Prostate gland (tissue), 2 donors: ENCODE measurements at regions not wholly inside any gene's neighbourhood (a gene's known extent, or its start where the extent isn't known, plus 50 kb on each side); places are given as distances from the start of the nearest gene placed in this dataset.

ENCODE experiments used
- DNase-seq: peaks from one replicate; pipeline ENCODE4 v3.0.0-alpha.2; 2019; ENCODE audit warnings: low spot score
- H3K27ac ChIP-seq, 2 donors: fragments of 200-600 bp; sonication (generic); 2 replicates each; pipeline ENCODE4 v1.5.1; 2017 to 2019
- H3K27me3 ChIP-seq: fragments of 200-600 bp; sonication (generic); replicated peaks from 2 replicates; pipeline ENCODE4 v1.5.1; 2019; ENCODE audit not compliant: insufficient read depth
- H3K36me3 ChIP-seq, 2 donors: fragments of 200-600 bp; sonication (generic); 1 replicate in 1 of 2; 2 replicates in 1 of 2; pipeline versions ENCODE4 v1.5.1 to v1.8.1; 2017 to 2019
- H3K4me1 ChIP-seq: fragments of 200-600 bp; sonication (generic); replicated peaks from 2 replicates; pipeline ENCODE4 v1.5.1; 2019
- H3K4me3 ChIP-seq, 2 donors: fragments of 200-600 bp; sonication (generic); 2 replicates each; pipeline ENCODE4 v1.5.1; 2017 to 2019
- H3K9me3 ChIP-seq: fragments of 200-600 bp; sonication (generic); 2 replicates; pipeline ENCODE4 v1.5.1; 2017
- POLR2A ChIP-seq: fragments of 450-650 bp; IDR thresholded peaks from one replicate; pipeline ENCODE4 v1.6.1; 2016; ENCODE audit warnings: antibody characterized with exemption, mild to moderate bottlenecking
- POLR2AphosphoS5 ChIP-seq: sonication (generic); formaldehyde crosslinking; IDR thresholded peaks from one replicate; pipeline ENCODE4 v1.6.1; 2017; ENCODE audit warnings: antibody characterized with exemption
- WGBS: methylation state at CpG from one replicate; pipeline ENCODE4 v1.1.5; 2018; 5-methylcytosine and 5-hydroxymethylcytosine counted together
- intact Hi-C: fragments of 100-400 bp; cut with DNase I; formaldehyde crosslinking; loops from one replicate; pipeline ENCODE4 v1.14.2; 2022
- TF ChIP-seq, protein P1 (sequence below), 4 experiments: fragments of 200-600 bp in 2 of 4; fragments of 450-650 bp in 2 of 4; sonication (generic) in 2 of 4; IDR thresholded peaks; 1 replicate in 3 of 4; 2 replicates in 1 of 4; pipeline ENCODE4 v1.5.1; 2016 to 2019; ENCODE audit warnings: antibody characterized with exemption in 4 of 4, mild to moderate bottlenecking in 2 of 4, moderate library complexity in 2 of 4

DNA sequence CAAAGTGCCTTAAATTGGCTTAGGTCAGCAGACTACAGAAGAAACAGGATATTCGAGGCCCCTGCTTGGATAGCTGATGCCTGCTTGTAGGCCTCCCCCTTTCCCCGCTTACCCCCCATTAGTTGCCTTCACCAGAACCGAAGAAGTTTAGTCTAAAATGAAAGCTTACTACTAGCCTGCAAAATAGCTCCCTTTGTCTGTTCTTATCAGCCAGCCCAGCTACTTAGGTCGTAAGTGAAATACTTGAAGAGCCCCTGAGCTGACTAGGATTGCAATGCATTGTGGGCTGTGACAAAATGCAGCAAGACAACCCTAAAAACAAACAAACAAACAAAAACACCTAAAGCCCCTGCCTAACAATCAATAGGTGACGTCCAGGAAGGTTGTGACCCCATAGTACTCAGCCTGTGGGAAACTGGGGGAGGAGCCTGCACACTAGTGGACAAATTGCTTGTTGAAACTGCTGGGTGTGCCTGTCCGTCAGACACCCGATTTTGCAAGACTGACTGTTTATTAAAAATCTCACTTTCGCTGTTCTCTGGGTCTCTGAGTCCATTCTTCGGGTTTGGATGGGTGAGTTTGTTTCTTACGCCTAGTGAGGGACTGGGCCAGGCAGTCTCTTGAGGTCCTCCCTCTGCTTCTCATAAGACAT is 105.0 kb upstream of the DUSP22 start:
- DNase-seq, result no peak
- no peak overlapping the region for H3K27ac ChIP-seq
- no peak for TF ChIP-seq POLR2A
- TF ChIP-seq POLR2AphosphoS5, result no peak
- TF ChIP-seq, protein P1, sequence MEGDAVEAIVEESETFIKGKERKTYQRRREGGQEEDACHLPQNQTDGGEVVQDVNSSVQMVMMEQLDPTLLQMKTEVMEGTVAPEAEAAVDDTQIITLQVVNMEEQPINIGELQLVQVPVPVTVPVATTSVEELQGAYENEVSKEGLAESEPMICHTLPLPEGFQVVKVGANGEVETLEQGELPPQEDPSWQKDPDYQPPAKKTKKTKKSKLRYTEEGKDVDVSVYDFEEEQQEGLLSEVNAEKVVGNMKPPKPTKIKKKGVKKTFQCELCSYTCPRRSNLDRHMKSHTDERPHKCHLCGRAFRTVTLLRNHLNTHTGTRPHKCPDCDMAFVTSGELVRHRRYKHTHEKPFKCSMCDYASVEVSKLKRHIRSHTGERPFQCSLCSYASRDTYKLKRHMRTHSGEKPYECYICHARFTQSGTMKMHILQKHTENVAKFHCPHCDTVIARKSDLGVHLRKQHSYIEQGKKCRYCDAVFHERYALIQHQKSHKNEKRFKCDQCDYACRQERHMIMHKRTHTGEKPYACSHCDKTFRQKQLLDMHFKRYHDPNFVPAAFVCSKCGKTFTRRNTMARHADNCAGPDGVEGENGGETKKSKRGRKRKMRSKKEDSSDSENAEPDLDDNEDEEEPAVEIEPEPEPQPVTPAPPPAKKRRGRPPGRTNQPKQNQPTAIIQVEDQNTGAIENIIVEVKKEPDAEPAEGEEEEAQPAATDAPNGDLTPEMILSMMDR (IDR thresholded peaks at IDR 0.05), result no peak
- H3K4me1 ChIP-seq, result no peaks in the 10 kb centered on the region
- no peaks in the 10 kb centered on the region for H3K36me3 ChIP-seq
- intact Hi-C loops, result no loop called here
- WGBS, result 73% methylated on average over 10 of the region's 10 CpGs
- H3K4me3 ChIP-seq, result no peak overlapping the region
- no peaks in the 10 kb centered on the region for H3K27me3 ChIP-seq
- H3K9me3 ChIP-seq, result no peaks in the 10 kb centered on the region

DNA sequence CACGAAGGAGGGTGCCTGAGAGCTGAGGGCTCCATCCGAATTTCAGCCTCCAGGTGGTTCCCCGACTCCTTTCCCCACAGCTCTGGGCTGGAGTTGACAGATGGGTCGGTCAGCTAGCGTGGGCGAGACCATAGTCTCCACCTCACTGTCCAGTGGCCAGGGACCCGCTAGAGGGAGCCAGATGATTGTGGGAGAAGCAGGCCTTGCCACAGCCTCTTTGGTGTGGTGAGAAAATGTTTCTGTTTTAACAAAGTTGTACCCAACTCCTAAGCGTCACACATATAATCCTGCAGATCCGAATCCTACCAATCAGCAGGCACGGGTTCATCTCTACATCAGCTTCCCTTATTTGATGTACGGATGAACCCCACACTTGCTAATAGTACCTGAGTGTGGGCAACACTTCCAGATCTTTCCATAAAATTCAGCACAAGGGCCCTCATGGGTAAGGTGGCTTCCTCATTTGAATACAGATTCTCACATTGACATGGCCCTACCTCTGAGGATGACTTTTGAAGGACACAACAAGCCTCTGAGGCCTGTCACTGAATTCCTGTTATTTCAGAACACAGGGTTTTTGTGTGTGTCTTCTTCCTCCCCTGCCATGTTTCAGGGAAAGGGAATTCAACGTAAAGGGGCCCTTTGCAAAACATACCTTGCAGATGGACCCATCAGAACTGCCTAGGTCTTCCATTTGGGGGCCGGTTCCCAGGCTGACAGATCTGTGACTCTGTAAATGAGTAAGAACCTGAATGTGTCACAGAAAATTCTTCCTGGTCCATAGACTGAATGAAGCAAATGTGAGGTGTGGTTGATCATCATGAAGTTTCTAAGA is 103.2 kb upstream of the DUSP22 start:
- H3K27me3 ChIP-seq, result no peaks in the 10 kb centered on the region
- TF ChIP-seq POLR2A, result no peak
- TF ChIP-seq, protein P1 (IDR thresholded peaks at IDR 0.05), result peak; percentile 36 to 85 (median 68)
- TF ChIP-seq POLR2AphosphoS5, result peak; percentile 10
- WGBS, result 33% methylated on average over 13 of the region's 13 CpGs
- H3K9me3 ChIP-seq, result no peaks in the 10 kb centered on the region
- intact Hi-C loops, result no loop called here
- H3K4me3 ChIP-seq, result no peak overlapping the region
- no peaks in the 10 kb centered on the region for H3K4me1 ChIP-seq
- H3K36me3 ChIP-seq, result no peaks in the 10 kb centered on the region
- peak; percentile 56 for DNase-seq
- no peak overlapping the region for H3K27ac ChIP-seq

DNA sequence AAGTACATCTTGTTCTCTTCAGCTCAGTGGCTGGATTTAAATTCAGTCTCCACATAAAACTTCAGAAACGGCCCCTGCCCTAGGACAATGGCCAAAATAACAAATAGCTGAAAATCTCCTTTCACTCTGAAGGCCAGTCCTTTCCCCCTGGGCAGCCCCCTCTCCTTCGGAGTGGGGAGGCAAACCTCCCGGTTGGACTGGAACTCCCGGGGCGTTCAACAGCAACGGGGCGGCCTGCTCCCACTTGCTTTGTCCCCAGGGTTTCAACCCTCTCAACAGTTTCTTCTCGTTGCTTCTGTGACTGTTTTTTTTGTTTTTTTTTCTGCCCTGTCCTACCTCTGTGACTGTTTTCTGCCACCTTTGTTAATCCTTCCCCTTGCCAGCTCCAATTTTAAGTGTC is 102.6 kb upstream of the DUSP22 start:
- no peak for DNase-seq
- Histone ChIP-seq H3K36me3 (no peaks in the 10 kb centered on the region), H3K27me3 (no peaks in the 10 kb centered on the region), H3K9me3 (no peaks in the 10 kb centered on the region), H3K27ac (no peak overlapping the region), H3K4me3 (no peak overlapping the region), H3K4me1 (no peaks in the 10 kb centered on the region)
- intact Hi-C loops, result no loop called here
- 54% methylated on average over 8 of the region's 8 CpGs for WGBS
- no peak for TF ChIP-seq POLR2A
- TF ChIP-seq, protein P1 (IDR thresholded peaks at IDR 0.05), result no peak
- TF ChIP-seq POLR2AphosphoS5, result no peak

DNA sequence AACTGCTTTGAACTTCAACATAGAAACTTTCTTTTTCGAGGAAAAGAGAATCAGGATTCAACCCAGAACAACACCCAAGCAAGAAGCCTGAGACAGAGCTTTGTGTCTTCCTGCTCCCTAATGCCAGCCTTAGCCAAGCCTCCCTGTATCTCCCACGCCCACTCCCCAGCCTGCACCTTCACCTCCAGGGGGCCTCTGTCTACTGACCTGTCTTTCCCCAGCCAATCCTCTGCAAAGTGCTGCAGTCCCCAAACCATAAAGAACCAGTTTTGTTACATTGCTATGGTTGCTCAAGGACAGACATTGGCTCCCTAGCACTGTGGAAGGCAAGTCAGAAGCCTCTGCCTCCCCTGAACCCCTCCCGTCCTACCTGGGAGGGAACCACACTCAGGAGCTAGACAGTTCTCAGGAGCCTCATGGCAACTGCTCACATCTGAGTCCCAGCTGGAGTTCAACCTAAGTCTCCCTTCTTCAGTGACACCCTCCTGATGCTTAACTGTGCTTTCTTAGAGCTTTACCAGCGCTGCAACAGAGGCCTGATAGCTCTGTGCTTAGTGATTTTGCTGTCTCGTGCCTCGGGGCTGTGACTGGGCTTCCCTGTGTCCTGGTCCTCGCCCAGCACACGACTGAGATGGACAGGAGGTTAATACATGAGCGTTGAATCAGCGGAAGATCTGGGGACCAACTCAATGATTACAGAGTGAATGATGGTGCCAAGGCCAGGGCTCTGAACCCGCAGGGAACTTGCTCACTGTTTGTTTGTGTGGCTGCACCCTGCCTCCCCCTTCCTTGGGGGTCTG is 101.5 kb upstream of the DUSP22 start:
- H3K4me3 ChIP-seq, result no peak overlapping the region
- 88% methylated on average over 11 of the region's 11 CpGs for WGBS
- no peaks in the 10 kb centered on the region for H3K9me3 ChIP-seq
- H3K27ac ChIP-seq, result no peak overlapping the region
- no peaks in the 10 kb centered on the region for H3K4me1 ChIP-seq
- no peak for TF ChIP-seq POLR2AphosphoS5
- TF ChIP-seq POLR2A, result no peak
- TF ChIP-seq, protein P1 (IDR thresholded peaks at IDR 0.05), result no peak
- DNase-seq, result no peak
- H3K36me3 ChIP-seq, result no peaks in the 10 kb centered on the region
- H3K27me3 ChIP-seq, result no peaks in the 10 kb centered on the region
- intact Hi-C loops, result no loop called here
